ENCODE measurements at regions not wholly inside any gene's neighbourhood (a gene's known extent, or its start where the extent isn't known, plus 50 kb on each side); places are given as distances from the start of the nearest gene placed in this dataset.

- DNase-seq (no peak), ATAC-seq (no peak)
- Histone ChIP-seq H3K9me3 (no peaks in the 10 kb centered on the region), H3K27me3 (ENCODE audit: insufficient read depth in 3 of 3, low read length in 2 of 3) (peaks cover 0 to 2% (median 1%) of the 10 kb centered on the region in 3 donors), H3K27ac (no peak overlapping the region), H3K4me3 (no peak overlapping the region), H3K36me3 (ENCODE audit: insufficient read depth in 1 of 2, low read depth in 1 of 2) (no peaks in the 10 kb centered on the region), H3K4me1 (no peaks in the 10 kb centered on the region)
- TF ChIP-seq CTCF (IDR thresholded peaks at IDR 0.05): no peak
- WGBS, 3 donors: 66 to 76% (median 67%) methylated on average over 13 of the region's 13 CpGs
- intact Hi-C loops (cut with DNase I): no loop called here
Observed at GRCh38 chr20:60903325-60903971, 348.6 kb upstream of the CDH4 start.

- no peaks in the 10 kb centered on the region for H3K9me3 ChIP-seq
- peaks cover 0 to 2% (median 1%) of the 10 kb centered on the region in 3 donors for H3K27me3 ChIP-seq (ENCODE audit: insufficient read depth in 3 of 3, low read length in 2 of 3)
- no peaks in the 10 kb centered on the region for H3K4me1 ChIP-seq
- DNase-seq (no peak), ATAC-seq (no peak)
- no peak for TF ChIP-seq CTCF (IDR thresholded peaks at IDR 0.05)
- no peak overlapping the region for H3K4me3 ChIP-seq
- intact Hi-C loops (cut with DNase I): no loop called here
- H3K27ac ChIP-seq: no peak overlapping the region
- H3K36me3 ChIP-seq (ENCODE audit: insufficient read depth in 1 of 2, low read depth in 1 of 2): no peaks in the 10 kb centered on the region
Observed at GRCh38 chr20:60904730-60905129, 347.3 kb upstream of the CDH4 start.

GRCh38 chr20:60905919-60906318, 346.1 kb upstream of the CDH4 start:
- Histone ChIP-seq H3K27me3 (ENCODE audit: insufficient read depth in 3 of 3, low read length in 2 of 3) (peaks cover 0 to 2% (median 1%) of the 10 kb centered on the region in 3 donors), H3K36me3 (ENCODE audit: insufficient read depth in 1 of 2, low read depth in 1 of 2) (no peaks in the 10 kb centered on the region), H3K9me3 (no peaks in the 10 kb centered on the region), H3K4me1 (no peaks in the 10 kb centered on the region), H3K4me3 (no peak overlapping the region), H3K27ac (no peak overlapping the region)
- WGBS, 3 donors: 89 to 93% (median 89%) methylated on average over 2 of the region's 2 CpGs
- ATAC-seq (no peak), DNase-seq (no peak)
- intact Hi-C loops (cut with DNase I): no loop called here
- no peak for TF ChIP-seq CTCF (IDR thresholded peaks at IDR 0.05)

- ATAC-seq (no peak), DNase-seq (no peak)
- no peaks in the 10 kb centered on the region for H3K4me1 ChIP-seq
- intact Hi-C loops (cut with DNase I): no loop called here
- 96% methylated on average over 4 of the region's 4 CpGs for WGBS, 3 donors
- no peaks in the 10 kb centered on the region for H3K36me3 ChIP-seq (ENCODE audit: insufficient read depth in 1 of 2, low read depth in 1 of 2)
- no peak overlapping the region for H3K27ac ChIP-seq
- no peak overlapping the region for H3K4me3 ChIP-seq
- H3K9me3 ChIP-seq: no peaks in the 10 kb centered on the region
- H3K27me3 ChIP-seq (ENCODE audit: insufficient read depth in 3 of 3, low read length in 2 of 3): peaks cover 0 to 2% (median 1%) of the 10 kb centered on the region in 3 donors
- no peak for TF ChIP-seq CTCF (IDR thresholded peaks at IDR 0.05)
Observed at GRCh38 chr20:60906555-60906954, 345.5 kb upstream of the CDH4 start.

- no peak for DNase-seq
- WGBS, 3 donors: 64 to 77% (median 66%) methylated on average over 4 of the region's 4 CpGs
Observed at GRCh38 chr20:60913298-60913697, 338.8 kb upstream of the CDH4 start.

More at GRCh38 chr20:60913298-60913697, 338.8 kb upstream of the CDH4 start:
- no peak overlapping the region for H3K4me3 ChIP-seq
- intact Hi-C loops (cut with DNase I): no loop called here
- H3K9me3 ChIP-seq: no peaks in the 10 kb centered on the region
- H3K4me1 ChIP-seq: no peaks in the 10 kb centered on the region
- no peaks in the 10 kb centered on the region for H3K27me3 ChIP-seq (ENCODE audit: insufficient read depth in 3 of 3, low read length in 2 of 3)
- TF ChIP-seq CTCF (IDR thresholded peaks at IDR 0.05): no peak
- ATAC-seq: no peak
- H3K27ac ChIP-seq: no peak overlapping the region
- no peaks in the 10 kb centered on the region for H3K36me3 ChIP-seq (ENCODE audit: insufficient read depth in 1 of 2, low read depth in 1 of 2)
